HG03103 (cell line): ENCODE measurements at regions not wholly inside any gene's neighbourhood (a gene's known extent, or its start where the extent isn't known, plus 50 kb on each side); places are given as distances from the start of the nearest gene placed in this dataset.

ENCODE experiments used
- ATAC-seq: cut with Tn5 transposase; IDR thresholded peaks from one replicate; pipeline ENCODE4 v1.9.1; 2021; ENCODE audit warnings: low read depth; ENCODE audit not compliant: unreplicated experiment

- ATAC-seq: no peak
Observed at GRCh38 chr3:10555263-10555662, 49.9 kb upstream of the ATP2B2 start.

DNA sequence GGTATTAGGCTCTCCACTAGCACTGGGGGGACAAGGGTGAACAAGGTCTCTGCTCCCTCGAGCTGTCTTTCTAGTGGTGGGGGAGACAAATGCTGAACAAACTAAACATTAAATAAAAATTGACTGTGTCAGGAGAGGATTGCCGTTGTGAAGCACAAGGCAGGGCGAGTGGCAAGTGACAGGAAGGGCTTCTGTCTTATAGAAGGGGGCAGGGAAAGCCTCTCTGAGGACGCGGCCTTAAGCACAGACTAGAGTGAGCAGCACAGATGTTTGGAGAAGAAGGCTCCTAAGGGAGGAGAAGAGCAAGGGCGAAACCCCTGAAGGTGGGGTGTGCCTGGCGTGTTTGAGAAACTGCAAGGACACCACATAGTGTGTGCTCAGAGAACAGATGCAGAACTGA, 50.9 kb upstream of the ATP2B2 start:
- ATAC-seq: no peak

DNA sequence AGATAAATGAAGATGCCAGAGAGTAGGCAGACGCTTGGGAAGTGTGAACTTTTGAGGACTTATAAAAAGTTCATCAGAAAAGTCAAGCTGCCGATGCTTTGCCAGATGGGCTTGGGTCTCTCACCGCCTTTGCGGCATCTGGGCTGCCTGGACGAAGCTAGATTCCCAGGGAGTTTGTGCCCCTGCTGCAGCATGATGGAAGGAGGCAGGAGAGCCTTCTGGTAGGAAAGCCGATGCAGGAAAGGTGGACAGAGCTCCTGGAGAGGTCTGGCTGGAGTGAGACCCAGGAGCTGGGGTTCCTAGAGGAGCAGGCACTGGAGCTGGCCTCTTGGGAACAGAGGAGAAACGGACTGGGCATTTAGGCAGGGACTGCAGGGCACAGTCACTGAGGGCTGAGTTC, 51.9 kb upstream of the ATP2B2 start:
- no peak for ATAC-seq

DNA sequence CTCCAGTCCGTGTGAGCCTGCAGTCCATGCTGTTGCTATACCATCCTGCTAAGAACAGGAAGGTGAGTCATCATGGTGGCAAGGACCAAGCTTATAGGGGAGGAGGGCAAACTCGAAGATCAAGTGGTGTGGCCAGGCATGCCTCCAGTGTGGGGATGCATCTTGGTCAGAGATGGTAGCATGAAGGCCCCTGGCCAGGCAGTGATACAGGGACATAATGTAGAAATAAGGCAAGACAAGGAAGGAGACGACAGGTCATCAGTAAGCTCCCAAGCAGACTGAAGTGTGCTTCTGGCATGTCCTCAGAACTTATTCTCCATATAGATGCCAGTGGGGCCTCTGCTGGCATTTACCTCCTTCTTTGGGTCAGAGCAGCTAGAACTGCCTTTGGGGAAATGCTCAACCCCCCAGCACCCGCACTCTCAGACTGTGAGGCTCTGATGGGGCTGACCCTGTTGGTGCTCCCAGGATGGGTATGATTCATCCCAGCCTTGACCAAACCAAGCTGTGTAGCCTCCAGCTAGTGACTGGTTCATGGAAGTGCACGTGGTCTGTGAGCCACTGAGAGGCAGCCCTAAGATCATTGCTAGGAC, 52.5 kb upstream of the ATP2B2 start:
- ATAC-seq: no peak

DNA sequence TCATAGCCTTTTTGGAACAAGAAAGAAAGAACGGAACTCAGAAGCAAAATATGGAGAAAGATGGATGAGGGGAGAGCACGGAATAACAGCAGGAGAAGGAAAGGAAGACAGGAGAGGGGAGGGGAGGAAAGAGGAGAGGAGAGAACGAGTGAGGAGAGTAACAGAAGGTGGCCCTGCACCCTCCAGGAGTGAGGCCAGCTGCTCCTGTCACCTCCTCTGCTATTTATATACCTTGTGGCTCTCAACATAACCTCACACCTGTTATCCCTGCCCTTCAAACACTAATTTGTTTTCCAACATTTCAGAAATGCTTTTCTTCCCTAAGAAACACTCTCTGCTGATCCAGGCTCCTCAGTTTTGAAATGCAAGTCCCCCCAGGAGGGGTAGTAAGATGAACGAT, 53.4 kb upstream of the ATP2B2 start:
- no peak for ATAC-seq

- ATAC-seq: no peak
Observed at GRCh38 chr3:10560060-10560861, 54.9 kb upstream of the ATP2B2 start.

DNA sequence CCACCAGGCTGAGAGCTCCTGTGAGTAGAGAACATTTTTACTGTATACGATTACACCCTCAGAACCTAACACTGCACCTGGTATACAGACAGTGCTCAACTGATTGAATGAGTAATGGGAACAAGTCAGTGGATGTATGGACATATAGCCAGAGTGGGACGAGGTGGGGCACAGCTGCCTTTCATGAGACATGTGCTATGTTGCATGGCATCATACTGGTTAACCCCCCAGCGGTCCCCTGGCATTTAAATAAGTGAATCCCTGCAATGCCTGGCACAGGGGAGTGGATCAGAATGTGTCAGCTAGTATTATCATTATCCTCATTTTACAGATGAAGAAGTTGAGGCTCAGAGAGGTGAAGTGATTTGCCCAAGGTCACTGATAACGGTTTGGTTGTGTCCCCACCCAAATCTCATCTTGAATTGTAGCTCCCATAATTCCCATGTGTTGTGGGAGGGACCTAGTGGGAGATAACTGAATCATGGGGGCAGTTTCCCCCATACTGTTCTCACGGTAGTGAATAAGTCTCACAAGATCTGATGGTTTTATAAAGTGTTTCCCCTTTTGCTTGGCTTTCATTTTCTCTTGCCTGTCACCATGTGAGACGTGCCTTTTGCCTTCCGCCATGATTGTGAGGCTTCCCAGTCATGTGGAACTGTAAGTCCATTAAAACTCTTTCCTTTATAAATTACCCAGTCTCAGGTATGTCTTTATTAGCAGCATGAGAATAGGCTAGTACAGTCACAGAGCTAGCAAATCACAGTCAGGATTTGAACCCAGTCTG, 56.0 kb upstream of the ATP2B2 start:
- ATAC-seq: no peak

- no peak for ATAC-seq
Observed at GRCh38 chr3:10561946-10562560, 56.7 kb upstream of the ATP2B2 start.

DNA sequence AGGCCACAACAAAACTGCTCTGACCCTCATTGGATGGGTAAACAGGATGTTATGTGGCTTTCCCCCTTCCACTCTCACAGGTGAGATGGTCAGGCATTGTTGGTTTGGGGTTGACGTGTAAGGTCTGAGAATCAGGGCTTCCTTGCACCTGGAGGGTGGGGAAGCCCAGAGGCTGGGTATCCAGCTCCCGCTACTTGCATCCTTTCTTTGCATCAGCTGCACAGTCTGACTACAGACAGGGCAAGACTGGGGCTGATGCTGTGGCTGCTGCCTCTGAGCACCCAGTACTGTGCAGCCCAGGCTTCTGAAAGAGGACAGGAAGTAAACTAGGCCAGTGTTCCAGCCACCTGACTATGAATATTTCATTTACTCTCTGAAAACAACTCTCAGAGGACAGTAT, 58.0 kb upstream of the ATP2B2 start:
- ATAC-seq: no peak

- no peak for ATAC-seq
Observed at GRCh38 chr3:10565814-10566213, 60.4 kb upstream of the ATP2B2 start.

DNA sequence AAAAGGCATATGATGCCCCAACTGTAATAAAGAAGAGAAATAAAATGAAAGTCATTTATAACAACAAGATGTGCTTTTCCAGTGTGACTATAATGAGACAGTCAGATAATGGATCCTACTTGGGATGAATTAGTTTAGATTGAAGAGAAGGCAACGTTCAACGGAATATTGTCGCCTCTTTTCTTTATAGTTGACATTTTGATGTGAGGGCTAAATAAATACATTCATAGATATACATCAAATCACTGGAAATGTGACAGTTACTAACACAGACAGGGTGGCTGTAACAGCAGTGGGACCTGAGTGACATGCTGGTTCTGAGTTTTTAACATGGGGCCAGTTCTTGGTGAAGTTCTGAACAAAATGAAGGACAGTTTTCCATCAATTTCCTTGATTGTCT, 61.1 kb upstream of the ATP2B2 start:
- no peak for ATAC-seq

- ATAC-seq: no peak
Observed at GRCh38 chr3:10568549-10568948, 63.2 kb upstream of the ATP2B2 start.

DNA sequence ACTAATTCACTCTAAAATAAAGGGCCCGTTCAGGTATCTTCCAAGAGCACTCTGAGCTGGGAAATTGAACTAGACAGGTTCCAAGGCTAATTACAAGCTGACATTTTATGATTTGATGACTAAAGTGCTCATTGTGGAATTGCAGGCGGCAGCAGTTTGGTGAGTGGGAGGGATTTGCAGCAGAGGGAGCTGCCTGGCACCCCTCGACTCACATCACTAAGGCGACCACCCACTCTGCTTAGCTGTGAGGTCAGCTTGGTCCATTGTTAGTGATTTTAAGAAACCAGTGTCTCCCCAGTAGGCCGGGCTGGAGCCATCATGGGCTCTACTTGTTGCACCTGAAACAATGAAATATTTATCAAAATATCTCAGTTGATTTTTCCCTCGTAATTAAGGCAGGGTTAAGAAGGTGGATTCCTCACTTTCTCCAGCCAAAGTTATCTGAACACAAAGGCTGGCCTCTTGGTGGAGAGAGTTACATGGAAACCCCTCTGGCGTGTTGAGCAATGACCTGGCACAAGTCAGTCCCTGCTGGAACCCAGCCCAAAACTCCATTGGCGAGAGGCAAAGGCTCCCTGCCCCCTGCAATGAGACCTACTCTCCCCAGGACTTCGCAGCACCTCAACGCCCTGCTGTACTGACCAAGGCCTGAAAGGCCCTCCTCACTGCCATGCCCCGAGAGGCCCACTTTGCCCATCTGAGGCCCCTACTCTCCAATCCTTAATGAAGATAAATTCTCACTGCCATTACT, 65.0 kb upstream of the ATP2B2 start:
- no peak for ATAC-seq

DNA sequence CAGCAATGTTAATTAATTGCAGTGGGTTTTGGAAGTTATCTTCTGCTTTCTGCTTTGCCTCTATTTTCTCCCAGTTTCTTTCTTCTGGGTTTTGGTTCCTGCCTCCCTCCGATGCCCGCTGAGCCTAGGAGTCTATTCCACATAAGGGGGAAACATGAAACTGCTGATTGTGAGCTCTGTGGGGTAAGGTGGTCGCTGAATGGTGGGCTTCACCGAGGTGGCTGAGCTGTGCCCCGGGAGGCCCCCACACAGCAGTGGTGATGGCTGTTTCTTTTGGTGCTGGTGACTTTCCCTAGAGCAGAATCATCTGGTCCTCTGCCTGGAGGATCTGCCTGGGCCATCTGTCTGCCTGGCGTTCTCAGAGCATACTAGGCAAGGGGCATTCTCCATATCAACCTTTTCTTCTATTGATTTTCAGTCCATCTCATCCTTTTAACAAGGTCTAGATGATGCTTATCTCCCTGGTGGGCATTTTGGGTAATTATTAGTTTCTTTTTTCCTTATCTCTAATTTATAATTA, 68.8 kb upstream of the ATP2B2 start:
- ATAC-seq: no peak

- no peak for ATAC-seq
Observed at GRCh38 chr3:10575601-10576160, 70.3 kb upstream of the ATP2B2 start.

DNA sequence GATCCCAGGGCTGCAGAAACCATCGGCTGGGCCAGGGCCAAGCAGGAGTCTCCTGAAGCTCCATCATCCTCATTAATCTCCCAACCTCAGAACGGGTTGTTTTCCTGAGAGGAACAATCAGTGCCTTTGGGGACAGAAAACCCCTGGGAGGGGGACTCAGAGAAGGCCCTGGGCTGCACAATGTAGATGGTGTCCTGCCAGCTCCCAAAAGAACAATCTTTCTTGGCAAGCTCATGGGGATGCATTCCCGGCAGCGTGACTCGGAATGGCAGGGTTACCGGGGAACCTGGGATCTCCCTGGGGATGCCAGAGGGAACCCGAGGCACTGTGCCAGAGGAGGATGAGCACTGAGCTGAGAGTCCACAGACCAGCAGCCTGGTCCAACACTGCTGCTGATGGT, 72.1 kb upstream of the ATP2B2 start:
- no peak for ATAC-seq

DNA sequence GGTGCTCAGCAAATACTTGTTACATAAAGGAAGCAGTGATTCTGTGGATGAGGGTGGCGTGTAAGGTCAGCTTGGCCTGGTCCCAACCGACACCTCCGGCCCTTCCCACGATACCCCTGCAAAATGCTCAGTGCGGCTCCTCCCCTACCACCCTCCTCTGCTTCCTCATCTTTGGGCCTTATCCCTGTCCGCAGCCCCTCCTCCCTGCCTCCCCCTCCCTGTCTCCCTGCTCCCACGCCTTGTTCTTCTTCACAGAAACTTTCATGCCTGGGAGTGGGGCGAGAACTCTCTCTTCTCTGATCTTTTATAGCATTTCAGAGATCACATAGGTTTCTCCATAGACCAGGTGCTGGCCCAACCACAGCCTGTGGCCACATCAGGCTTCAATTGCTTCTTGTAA, 75.0 kb upstream of the ATP2B2 start:
- ATAC-seq: no peak

DNA sequence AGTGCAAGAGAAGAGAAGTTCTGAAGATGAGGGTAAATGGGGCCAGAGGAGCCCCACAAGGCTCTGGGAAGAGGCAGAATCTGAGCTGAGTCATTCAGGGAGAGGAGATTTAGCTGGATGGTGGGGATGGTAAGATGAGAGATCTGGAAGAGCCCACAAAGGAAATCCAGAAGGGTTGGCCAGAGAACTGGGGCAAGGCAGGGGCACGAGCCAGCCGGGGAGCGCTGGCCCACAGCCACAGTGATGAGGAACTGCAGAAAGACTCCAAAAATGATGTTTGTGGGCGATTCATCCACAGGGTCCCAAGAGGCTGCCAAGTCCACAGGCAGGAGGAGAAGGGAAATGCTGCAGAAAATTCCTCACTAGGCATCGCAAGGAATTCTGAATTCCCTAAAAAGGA, 75.9 kb upstream of the ATP2B2 start:
- ATAC-seq: no peak

GRCh38 chr3:10581716-10582115, 76.3 kb upstream of the ATP2B2 start:
- ATAC-seq: no peak

GRCh38 chr3:10582733-10583132, 77.3 kb upstream of the ATP2B2 start:
- no peak for ATAC-seq
